ENCODE measurements at regions not wholly inside any gene's neighbourhood (a gene's known extent, or its start where the extent isn't known, plus 50 kb on each side); places are given as distances from the start of the nearest gene placed in this dataset.

GRCh38 chr4:14708574-14708973, 293.7 kb upstream of the CPEB2 start:
- TF ChIP-seq, protein P1, sequence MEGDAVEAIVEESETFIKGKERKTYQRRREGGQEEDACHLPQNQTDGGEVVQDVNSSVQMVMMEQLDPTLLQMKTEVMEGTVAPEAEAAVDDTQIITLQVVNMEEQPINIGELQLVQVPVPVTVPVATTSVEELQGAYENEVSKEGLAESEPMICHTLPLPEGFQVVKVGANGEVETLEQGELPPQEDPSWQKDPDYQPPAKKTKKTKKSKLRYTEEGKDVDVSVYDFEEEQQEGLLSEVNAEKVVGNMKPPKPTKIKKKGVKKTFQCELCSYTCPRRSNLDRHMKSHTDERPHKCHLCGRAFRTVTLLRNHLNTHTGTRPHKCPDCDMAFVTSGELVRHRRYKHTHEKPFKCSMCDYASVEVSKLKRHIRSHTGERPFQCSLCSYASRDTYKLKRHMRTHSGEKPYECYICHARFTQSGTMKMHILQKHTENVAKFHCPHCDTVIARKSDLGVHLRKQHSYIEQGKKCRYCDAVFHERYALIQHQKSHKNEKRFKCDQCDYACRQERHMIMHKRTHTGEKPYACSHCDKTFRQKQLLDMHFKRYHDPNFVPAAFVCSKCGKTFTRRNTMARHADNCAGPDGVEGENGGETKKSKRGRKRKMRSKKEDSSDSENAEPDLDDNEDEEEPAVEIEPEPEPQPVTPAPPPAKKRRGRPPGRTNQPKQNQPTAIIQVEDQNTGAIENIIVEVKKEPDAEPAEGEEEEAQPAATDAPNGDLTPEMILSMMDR (conservative IDR thresholded peaks at IDR 0.05) = no peak
- no peak overlapping the region for H3K4me3 Mint-ChIP-seq
- peaks cover 2% of the 10 kb centered on the region for H3K4me1 Mint-ChIP-seq
- H3K9me3 Mint-ChIP-seq = no peaks in the 10 kb centered on the region
- no peaks in the 10 kb centered on the region for H3K4me1 ChIP-seq (ENCODE audit: control insufficient read depth, insufficient read depth, low read length)
- no peaks in the 10 kb centered on the region for H3K27me3 Mint-ChIP-seq (ENCODE audit: insufficient read depth)
- no peaks in the 10 kb centered on the region for H3K36me3 Mint-ChIP-seq (ENCODE audit: low read depth)
- H3K9ac ChIP-seq (ENCODE audit: extremely low read depth, low read length, poor library complexity, severe bottlenecking) = no peak overlapping the region
- DNase-seq = no peak
- no peaks in the 10 kb centered on the region for H3K27me3 ChIP-seq (ENCODE audit: control insufficient read depth, insufficient read depth, low read length, poor library complexity, severe bottlenecking)
- H3K4me3 ChIP-seq (ENCODE audit: low read length) = no peak overlapping the region
- H3K27ac ChIP-seq (ENCODE audit: low read depth, low read length) = no peak overlapping the region
- H3K27ac Mint-ChIP-seq = no peak overlapping the region
- H3K36me3 ChIP-seq (ENCODE audit: control insufficient read depth, insufficient read depth, low read length) = no peaks in the 10 kb centered on the region
- H3K9me3 ChIP-seq (ENCODE audit: control insufficient read depth, low read length) = no peaks in the 10 kb centered on the region

GRCh38 chr4:14711259-14711658, 291.0 kb upstream of the CPEB2 start:
- Histone ChIP-seq H3K36me3 (ENCODE audit: control insufficient read depth, insufficient read depth, low read length) (no peaks in the 10 kb centered on the region), H3K9ac (ENCODE audit: extremely low read depth, low read length, poor library complexity, severe bottlenecking) (no peak overlapping the region), H3K27ac (ENCODE audit: low read depth, low read length) (no peak overlapping the region), H3K9me3 (ENCODE audit: control insufficient read depth, low read length) (no peaks in the 10 kb centered on the region), H3K27me3 (ENCODE audit: control insufficient read depth, insufficient read depth, low read length, poor library complexity, severe bottlenecking) (no peaks in the 10 kb centered on the region), H3K4me3 (ENCODE audit: low read length) (no peak overlapping the region), H3K4me1 (ENCODE audit: control insufficient read depth, insufficient read depth, low read length) (no peaks in the 10 kb centered on the region)
- TF ChIP-seq, protein P1 (conservative IDR thresholded peaks at IDR 0.05) = no peak
- DNase-seq = no peak
- H3K36me3 Mint-ChIP-seq (ENCODE audit: low read depth) = no peaks in the 10 kb centered on the region
- H3K9me3 Mint-ChIP-seq = no peaks in the 10 kb centered on the region
- H3K27ac Mint-ChIP-seq = no peak overlapping the region
- no peaks in the 10 kb centered on the region for H3K27me3 Mint-ChIP-seq (ENCODE audit: insufficient read depth)
- no peaks in the 10 kb centered on the region for H3K4me1 Mint-ChIP-seq
- H3K4me3 Mint-ChIP-seq = no peak overlapping the region
- WGBS, 2 experiments (ENCODE audit: insufficient coverage in 1 of 2, insufficient read length in 1 of 2) = 86 to 95% methylated on average over 3 to 4 of the region's 4 CpGs

DNA sequence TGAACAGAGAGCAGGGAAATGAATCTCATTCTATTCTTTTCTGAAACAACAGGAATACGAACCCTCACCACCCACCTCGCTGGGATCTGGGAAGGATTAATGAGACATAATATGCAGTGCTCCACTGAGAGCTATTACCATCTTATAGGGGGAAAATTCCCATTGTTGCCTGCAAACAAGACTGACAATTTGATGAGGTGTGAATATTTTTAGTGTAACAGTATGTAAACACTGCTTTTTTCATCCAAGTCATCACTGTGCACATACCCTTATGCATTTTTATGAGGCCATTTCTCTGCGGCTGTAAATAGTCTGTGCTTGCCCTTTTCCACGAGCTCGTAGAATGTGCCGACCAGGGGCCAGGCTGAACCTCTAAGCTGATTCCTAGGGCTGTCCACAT, 285.6 kb upstream of the CPEB2 start:
- Histone ChIP-seq H3K4me1 (ENCODE audit: control insufficient read depth, insufficient read depth, low read length) (no peaks in the 10 kb centered on the region), H3K9ac (ENCODE audit: extremely low read depth, low read length, poor library complexity, severe bottlenecking) (no peak overlapping the region), H3K9me3 (ENCODE audit: control insufficient read depth, low read length) (no peaks in the 10 kb centered on the region), H3K36me3 (ENCODE audit: control insufficient read depth, insufficient read depth, low read length) (no peaks in the 10 kb centered on the region), H3K4me3 (ENCODE audit: low read length) (no peak overlapping the region), H3K27me3 (ENCODE audit: control insufficient read depth, insufficient read depth, low read length, poor library complexity, severe bottlenecking) (no peaks in the 10 kb centered on the region), H3K27ac (ENCODE audit: low read depth, low read length) (peak overlapping the region; percentile 36)
- Mint-ChIP-seq H3K36me3 (ENCODE audit: low read depth) (peaks cover 2% of the 10 kb centered on the region), H3K27me3 (ENCODE audit: insufficient read depth) (no peaks in the 10 kb centered on the region), H3K4me1 (no peaks in the 10 kb centered on the region), H3K27ac (no peak overlapping the region), H3K4me3 (no peak overlapping the region), H3K9me3 (peaks cover 6% of the 10 kb centered on the region)
- 80 to 92% methylated on average over 3 to 6 of the region's 6 CpGs for WGBS, 2 experiments (ENCODE audit: insufficient coverage in 1 of 2, insufficient read length in 1 of 2)
- DNase-seq = no peak
- TF ChIP-seq, protein P1 (conservative IDR thresholded peaks at IDR 0.05) = no peak
